HUDEP-2 (cell line): ENCODE measurements at regions not wholly inside any gene's neighbourhood (a gene's known extent, or its start where the extent isn't known, plus 50 kb on each side); places are given as distances from the start of the nearest gene placed in this dataset.

Experiments
- DNase-seq, 76 experiments: peaks; one replicate each; lab custom pipeline; 2025; ENCODE audit not compliant: unreplicated experiment in 76 of 76; lab: John Stamatoyannopoulos, UW

GRCh38 chr14:97410667-97411620 is 613.8 kb downstream of the VRK1 start:
- DNase-seq: no peak

GRCh38 chr14:97411938-97412612 is 614.9 kb downstream of the VRK1 start:
- DNase-seq: no peak

DNA sequence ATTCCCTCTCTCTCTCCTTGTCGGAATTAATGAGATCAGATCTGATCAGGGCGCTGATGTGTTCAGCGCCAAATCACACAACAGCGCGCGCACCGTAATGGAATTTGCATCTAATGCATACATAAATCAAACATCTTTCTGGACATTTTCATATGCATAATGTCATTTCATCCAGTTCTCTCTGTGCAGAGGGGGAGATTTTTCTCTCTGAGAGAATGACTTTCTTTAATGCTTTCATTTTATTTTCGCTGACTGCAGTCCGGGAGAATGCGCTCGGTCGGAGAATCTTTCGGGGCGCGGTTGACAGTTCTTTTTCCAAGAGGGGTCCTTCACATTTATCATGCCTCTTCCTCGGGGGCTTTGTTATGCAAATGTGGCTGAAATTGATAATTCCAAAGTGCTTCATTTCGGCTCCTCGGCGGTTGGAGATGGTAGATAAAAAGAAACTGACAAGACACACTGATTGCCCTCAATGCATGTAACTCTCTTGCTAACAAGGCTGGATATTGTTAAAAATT is 615.9 kb downstream of the VRK1 start:
- no peak for DNase-seq

- DNase-seq: no peak
Observed at GRCh38 chr14:97413966-97414717, 617.0 kb downstream of the VRK1 start.

DNA sequence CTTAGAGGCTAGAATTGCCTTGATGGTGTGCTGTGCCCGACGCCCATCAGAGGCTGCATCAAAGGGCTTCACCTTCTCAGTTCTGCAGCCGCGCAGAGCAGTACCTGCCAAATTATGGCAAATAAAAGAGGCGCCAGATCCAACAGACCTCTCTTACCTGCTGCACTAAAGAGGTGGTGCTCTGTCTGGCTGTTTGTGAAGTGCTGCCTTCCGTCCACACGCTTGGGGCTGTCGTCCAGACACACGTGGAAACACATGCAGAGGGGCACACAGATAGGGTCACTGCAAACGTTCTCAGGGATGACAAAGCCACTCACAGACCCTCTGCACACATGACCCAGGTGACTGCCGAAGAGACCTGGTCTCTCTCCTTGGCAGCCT is 617.5 kb downstream of the VRK1 start:
- no peak for DNase-seq

- no peak for DNase-seq
Observed at GRCh38 chr14:97415907-97416306, 618.7 kb downstream of the VRK1 start.

DNA sequence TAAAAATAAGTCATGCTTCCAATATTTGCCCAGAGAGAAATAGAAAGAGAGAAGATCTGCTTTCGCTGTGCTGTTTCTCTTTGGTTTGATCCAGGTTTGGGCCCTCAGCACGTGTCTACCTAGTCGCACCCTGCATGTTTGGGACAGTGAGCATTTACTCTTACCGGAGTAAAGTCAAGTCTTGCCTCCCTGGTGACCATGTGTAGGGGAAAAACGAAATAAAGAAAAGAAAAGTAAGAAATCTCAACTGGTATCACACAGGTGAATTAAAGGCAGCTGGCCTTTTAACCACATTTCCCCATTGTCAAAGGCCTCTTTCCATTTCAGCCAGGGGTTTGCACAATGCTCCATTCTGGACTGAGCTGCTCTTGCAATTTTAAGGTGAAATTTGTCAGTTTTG is 619.4 kb downstream of the VRK1 start:
- no peak for DNase-seq

- DNase-seq: no peak
Observed at GRCh38 chr14:97417331-97417730, 620.1 kb downstream of the VRK1 start.

DNA sequence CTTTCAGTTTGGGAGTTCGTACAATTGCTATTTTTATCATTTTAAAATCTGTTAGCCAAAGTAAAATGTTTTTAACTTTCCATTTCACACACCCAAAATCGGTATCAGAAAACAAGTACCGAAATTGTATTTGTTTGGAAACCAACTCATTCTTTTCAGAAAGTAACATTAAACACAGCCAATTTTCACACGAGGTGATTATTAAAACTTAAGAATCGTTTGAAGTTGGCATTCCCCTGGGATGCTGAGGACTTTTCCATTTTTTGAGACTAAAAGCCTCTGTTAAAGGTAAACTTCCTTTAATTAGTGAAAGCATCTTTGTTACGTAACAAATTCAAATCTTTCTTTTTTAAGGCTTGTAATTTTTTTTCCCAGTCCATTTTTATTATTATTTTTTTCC is 623.0 kb downstream of the VRK1 start:
- DNase-seq: no peak

- DNase-seq: no peak
Observed at GRCh38 chr14:97426776-97427175, 629.6 kb downstream of the VRK1 start.

DNA sequence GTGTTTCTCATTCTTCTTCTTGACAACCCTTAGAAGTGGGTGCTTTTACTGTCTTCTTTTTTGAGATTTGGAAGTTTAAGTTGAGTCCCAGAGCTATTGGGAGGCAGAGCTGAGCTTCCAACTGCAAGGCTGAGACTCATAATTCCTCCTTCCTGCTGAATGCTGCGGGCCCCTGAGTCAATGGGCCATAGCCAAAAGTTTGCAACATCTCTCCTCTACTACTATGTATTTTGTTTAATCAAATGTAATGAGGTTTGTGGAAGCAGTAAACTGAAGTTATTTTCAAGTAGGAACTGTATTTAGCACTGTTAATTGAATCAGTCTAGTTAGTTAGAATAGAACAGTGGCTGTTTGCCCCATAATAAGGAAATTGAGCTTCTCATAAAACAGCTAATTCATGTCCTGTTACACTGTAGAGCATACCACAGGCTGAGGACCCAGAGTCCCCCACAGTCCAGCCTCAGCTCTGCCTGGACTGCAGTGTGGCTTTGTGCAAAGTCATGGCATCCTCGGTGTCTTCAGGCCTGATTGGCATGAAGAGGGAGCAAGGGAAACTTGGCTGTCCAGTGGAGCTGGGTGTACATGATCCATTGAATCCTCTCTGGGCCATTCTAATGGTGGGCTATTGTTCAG is 631.7 kb downstream of the VRK1 start:
- DNase-seq: no peak

DNA sequence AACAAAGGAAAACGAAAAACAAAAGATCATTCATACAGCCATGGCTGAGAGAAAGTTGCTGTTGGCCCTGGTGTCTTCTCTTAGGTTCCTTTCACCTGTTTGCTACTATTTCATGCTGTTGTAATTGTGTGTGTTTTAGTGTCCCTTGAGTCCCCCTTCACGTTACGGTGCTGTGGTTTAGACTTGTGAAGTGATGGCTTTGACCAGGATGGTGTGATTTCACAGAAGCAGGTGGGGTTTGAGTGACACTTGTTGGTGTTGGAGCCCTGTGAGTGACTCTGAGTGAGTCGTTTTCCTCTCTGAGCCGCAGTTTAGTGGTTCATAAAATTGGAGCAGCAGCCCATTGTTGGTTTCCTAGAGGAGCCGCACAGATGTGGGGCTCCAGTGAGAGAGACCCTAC is 635.4 kb downstream of the VRK1 start:
- no peak for DNase-seq

DNA sequence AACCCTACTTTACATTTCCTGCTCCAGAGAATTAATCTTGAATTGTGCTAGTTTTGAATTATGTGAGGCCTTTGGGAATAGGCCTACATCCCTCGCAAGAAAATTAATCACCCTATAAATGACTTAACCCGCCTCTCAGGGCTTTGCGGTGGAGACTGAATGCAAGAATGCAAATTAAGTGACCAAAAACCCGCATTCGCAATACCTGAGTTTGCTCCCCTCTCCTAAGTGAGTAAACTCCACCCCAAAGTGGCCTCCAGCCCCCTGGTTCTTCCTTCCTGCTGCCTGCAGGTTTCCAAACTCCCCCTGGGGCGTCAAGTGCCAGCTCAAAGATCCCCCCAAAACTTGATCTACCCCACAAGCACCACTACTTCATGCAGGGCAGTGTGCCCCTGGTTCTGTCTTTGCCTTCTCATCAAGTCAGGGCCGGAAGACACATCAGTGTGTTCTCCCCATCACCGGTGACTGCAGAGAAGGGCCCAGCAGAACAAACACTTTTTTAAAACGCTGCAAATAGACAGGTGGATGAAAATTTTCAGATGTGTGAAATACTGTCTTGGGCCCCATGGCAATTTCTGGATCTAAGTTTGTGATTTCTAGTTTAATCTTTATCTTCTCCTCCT is 644.7 kb downstream of the VRK1 start:
- no peak for DNase-seq

- no peak for DNase-seq
Observed at GRCh38 chr14:97442363-97442762, 645.2 kb downstream of the VRK1 start.

GRCh38 chr14:97443412-97443811 is 646.2 kb downstream of the VRK1 start:
- DNase-seq: no peak

GRCh38 chr14:97444248-97444647 is 647.1 kb downstream of the VRK1 start:
- DNase-seq: no peak

- DNase-seq: no peak
Observed at GRCh38 chr14:97445367-97445766, 648.2 kb downstream of the VRK1 start.

DNA sequence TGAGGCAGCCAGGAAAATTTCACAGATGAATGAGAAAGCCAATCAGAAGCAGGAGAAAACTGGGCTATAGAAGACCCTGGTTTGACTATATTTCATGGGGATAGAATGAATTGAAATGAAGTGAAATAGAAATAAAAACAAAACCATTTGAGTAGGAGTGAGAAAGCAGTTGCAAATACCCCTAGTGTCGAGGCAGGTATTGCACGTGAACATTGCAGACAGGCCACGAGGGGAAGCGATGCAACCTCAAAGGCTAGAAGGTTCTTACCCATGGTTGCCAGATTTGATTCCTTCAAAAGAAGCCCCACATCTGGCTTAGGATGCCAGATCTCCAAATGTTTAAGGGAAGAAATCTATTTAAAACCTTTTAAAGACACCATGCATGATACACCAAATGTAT is 648.9 kb downstream of the VRK1 start:
- DNase-seq: peak in 1 of 76 experiments; percentile 1

DNA sequence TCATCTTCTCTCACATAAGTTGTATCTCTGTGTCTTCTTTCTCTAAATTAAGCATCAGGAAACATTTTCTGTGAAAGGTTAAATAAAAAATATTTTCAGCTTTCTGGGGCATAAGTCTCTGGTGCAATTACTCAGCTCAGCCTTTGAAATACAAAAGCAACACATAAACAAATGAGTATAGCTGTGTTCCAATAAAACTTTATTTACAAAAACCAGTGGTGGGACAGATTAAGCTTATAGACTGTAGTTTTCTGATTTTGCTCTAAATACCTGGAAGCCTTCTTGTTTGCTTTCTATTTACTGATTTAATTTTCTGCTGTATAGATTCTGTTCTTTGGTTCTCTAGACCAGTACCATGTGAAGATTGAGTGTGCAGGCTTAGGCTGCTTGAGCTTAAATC is 655.1 kb downstream of the VRK1 start:
- DNase-seq: no peak

- no peak for DNase-seq
Observed at GRCh38 chr14:97453991-97454390, 656.8 kb downstream of the VRK1 start.
